Left renal cortex interstitium (tissue), 4 donors: ENCODE measurements at regions not wholly inside any gene's neighbourhood (a gene's known extent, or its start where the extent isn't known, plus 50 kb on each side); places are given as distances from the start of the nearest gene placed in this dataset.
A peak's percentile ranks its signal among the peaks of the same experiment; 100 is the strongest.

Experiments
- DNase-seq, 4 donors: peaks; one replicate each; pipeline ENCODE4 v3.0.0-alpha.2; 2013; ENCODE audit warnings: low read depth in 4 of 4, low spot score in 2 of 4, missing footprints in 1 of 4

- no peak for DNase-seq
Measured at GRCh38 chr11:70873736-70874412, 378.5 kb downstream of the SHANK2 start.

- no peak for DNase-seq
Measured at GRCh38 chr11:70876685-70877084, 375.7 kb downstream of the SHANK2 start.

- DNase-seq, result no peak
Measured at GRCh38 chr11:70877151-70877550, 375.2 kb downstream of the SHANK2 start.

- no peak for DNase-seq
Measured at GRCh38 chr11:70878366-70878765, 374.0 kb downstream of the SHANK2 start.

- no peak for DNase-seq
Measured at GRCh38 chr11:70879601-70880285, 372.6 kb downstream of the SHANK2 start.

- DNase-seq, result no peak
Measured at GRCh38 chr11:70880416-70880815, 372.0 kb downstream of the SHANK2 start.

GRCh38 chr11:70881948-70882715 lies 370.2 kb downstream of the SHANK2 start:
- DNase-seq, result no peak

- DNase-seq, result no peak
Measured at GRCh38 chr11:70882716-70883085, 369.7 kb downstream of the SHANK2 start.

- no peak for DNase-seq
Measured at GRCh38 chr11:70883323-70883940, 368.9 kb downstream of the SHANK2 start.

- DNase-seq, result no peak
Measured at GRCh38 chr11:70883973-70884623, 368.3 kb downstream of the SHANK2 start.

- DNase-seq, result peak in 3 of 4 donors; percentile 23 to 45 (median 32)
Measured at GRCh38 chr11:70885281-70886231, 366.8 kb downstream of the SHANK2 start.

- DNase-seq, result no peak
Measured at GRCh38 chr11:70886256-70886655, 366.1 kb downstream of the SHANK2 start.

GRCh38 chr11:70886676-70887541 lies 365.5 kb downstream of the SHANK2 start:
- no peak for DNase-seq

- DNase-seq, result no peak
Measured at GRCh38 chr11:70887542-70887827, 364.9 kb downstream of the SHANK2 start.

- DNase-seq, result no peak
Measured at GRCh38 chr11:70888061-70888460, 364.3 kb downstream of the SHANK2 start.

- no peak for DNase-seq
Measured at GRCh38 chr11:70889411-70889810, 363.0 kb downstream of the SHANK2 start.

GRCh38 chr11:70891844-70892380 lies 360.5 kb downstream of the SHANK2 start:
- no peak for DNase-seq

GRCh38 chr11:70892889-70893288 lies 359.5 kb downstream of the SHANK2 start:
- DNase-seq, result no peak
